ENCODE measurements at regions not wholly inside any gene's neighbourhood (a gene's known extent, or its start where the extent isn't known, plus 50 kb on each side); places are given as distances from the start of the nearest gene placed in this dataset.

DNA sequence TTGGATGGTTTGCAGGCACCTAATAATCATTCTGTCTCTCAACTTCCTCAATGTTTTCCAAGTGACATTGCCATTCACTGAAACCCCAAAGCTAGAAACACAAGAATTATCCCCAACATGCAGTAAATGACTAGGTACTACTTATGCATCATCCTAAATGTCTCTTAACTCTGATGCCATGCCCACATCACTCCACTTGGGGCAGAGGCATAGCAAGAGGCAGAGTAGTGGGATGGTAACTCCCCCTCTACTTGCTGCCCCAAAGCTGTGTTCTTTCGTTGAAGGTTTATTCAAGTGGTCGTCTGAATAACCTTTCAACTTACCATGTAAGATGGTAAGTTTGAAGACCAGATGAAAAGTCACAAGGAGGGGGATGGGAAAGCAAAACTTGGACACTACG is 77.9 kb upstream of the SOX5 start:
- TF ChIP-seq CTCF (IDR thresholded peaks at IDR 0.05; ENCODE audit: unreplicated experiment) = peak; percentile 29
- H3K4me1 Mint-ChIP-seq (ENCODE audit: low read depth) = peaks cover 2% of the 10 kb centered on the region
- H3K27ac Mint-ChIP-seq = peak overlapping the region; percentile 9
- no peaks in the 10 kb centered on the region for H3K27me3 Mint-ChIP-seq
- H3K36me3 Mint-ChIP-seq (ENCODE audit: insufficient read depth) = peaks cover 3% of the 10 kb centered on the region
- no peak overlapping the region for H3K4me3 Mint-ChIP-seq (ENCODE audit: low read depth)
- no peak for DNase-seq (ENCODE audit: low spot score, unreplicated experiment)
- peaks cover 11% of the 10 kb centered on the region for H3K9me3 Mint-ChIP-seq (ENCODE audit: low read depth)

DNA sequence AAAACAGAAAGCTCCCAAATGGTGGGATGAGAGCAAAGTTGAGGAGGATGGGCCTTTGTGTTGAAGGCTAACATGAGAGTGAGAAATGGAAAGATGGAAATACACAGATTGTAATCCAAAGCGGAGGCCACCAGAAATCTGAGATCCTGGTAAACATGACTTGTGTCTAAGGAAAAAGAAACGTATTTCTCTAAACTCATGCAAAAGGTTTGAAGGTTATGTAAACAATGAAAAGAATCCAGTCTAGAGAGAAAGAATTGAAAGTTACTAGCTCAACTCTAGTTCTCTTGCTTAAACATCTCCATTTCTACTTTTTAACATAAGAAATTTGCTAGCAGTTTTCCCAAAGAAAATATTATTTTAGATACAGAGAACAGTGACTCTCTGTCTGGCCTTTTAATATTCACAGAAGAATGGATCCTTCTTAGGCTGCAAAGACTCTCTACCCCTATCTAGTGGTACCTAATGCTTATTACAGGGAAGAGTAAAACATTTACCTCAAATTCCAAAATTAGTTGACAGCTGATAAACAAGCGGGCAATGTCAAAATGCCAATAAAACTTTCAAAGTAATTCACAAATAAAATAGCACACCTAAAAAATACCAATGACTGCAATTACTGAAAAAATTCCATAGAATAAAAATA is 75.8 kb upstream of the SOX5 start:
- Mint-ChIP-seq H3K27ac (no peak overlapping the region), H3K36me3 (ENCODE audit: insufficient read depth) (peaks cover under 1% of the 10 kb centered on the region), H3K27me3 (no peaks in the 10 kb centered on the region), H3K4me1 (ENCODE audit: low read depth) (peaks cover 4% of the 10 kb centered on the region), H3K9me3 (ENCODE audit: low read depth) (peaks cover 8% of the 10 kb centered on the region), H3K4me3 (ENCODE audit: low read depth) (no peak overlapping the region)
- peak; percentile 83 for TF ChIP-seq CTCF (IDR thresholded peaks at IDR 0.05; ENCODE audit: unreplicated experiment)
- DNase-seq (ENCODE audit: low spot score, unreplicated experiment) = no peak

DNA sequence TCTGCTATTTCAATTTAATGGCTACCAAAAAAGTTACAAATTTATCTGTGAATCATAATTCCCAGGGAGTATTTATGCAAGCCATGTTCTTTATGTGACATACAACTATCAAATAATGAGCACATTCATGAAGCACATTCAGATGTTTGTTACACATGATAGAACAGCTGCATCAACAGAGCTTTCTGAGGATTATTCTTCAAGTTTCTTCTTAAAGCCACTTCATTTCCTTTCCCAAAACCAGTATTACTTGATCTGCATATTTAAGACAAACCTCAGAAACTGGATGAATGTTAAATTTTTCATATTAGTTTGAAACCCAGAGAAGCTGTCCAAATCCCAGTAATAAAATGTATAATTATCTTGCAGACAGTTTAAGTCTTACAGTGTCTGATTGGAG is 73.6 kb upstream of the SOX5 start:
- H3K4me3 Mint-ChIP-seq (ENCODE audit: low read depth) = no peak overlapping the region
- H3K27ac Mint-ChIP-seq = no peak overlapping the region
- no peaks in the 10 kb centered on the region for H3K36me3 Mint-ChIP-seq (ENCODE audit: insufficient read depth)
- peaks cover 6% of the 10 kb centered on the region for H3K9me3 Mint-ChIP-seq (ENCODE audit: low read depth)
- DNase-seq (ENCODE audit: low spot score, unreplicated experiment) = no peak
- TF ChIP-seq CTCF (IDR thresholded peaks at IDR 0.05; ENCODE audit: unreplicated experiment) = no peak
- H3K27me3 Mint-ChIP-seq = no peaks in the 10 kb centered on the region
- peaks cover 7% of the 10 kb centered on the region for H3K4me1 Mint-ChIP-seq (ENCODE audit: low read depth)

DNA sequence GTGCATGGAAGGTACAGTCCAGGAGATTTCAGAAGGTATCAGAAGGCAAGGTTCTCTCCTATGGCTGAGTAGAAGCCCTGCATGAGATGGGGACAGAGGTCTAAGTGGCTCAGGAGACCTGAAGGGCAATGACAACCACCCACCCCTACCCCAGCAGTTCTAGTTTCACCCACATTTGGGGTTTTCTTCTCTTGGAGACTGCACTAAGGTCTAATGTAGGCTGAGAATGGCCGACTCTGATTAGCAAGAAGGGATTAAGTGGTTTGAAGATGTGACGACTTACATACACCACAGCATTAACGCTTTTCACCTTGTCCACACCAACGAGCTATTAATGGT is 71.7 kb upstream of the SOX5 start:
- Mint-ChIP-seq H3K9me3 (ENCODE audit: low read depth) (peaks cover 18% of the 10 kb centered on the region), H3K4me3 (ENCODE audit: low read depth) (no peak overlapping the region), H3K27me3 (no peaks in the 10 kb centered on the region), H3K27ac (peak overlapping the region; percentile 22), H3K36me3 (ENCODE audit: insufficient read depth) (no peaks in the 10 kb centered on the region), H3K4me1 (ENCODE audit: low read depth) (peaks cover 7% of the 10 kb centered on the region)
- DNase-seq (ENCODE audit: low spot score, unreplicated experiment) = no peak
- TF ChIP-seq CTCF (IDR thresholded peaks at IDR 0.05; ENCODE audit: unreplicated experiment) = no peak

DNA sequence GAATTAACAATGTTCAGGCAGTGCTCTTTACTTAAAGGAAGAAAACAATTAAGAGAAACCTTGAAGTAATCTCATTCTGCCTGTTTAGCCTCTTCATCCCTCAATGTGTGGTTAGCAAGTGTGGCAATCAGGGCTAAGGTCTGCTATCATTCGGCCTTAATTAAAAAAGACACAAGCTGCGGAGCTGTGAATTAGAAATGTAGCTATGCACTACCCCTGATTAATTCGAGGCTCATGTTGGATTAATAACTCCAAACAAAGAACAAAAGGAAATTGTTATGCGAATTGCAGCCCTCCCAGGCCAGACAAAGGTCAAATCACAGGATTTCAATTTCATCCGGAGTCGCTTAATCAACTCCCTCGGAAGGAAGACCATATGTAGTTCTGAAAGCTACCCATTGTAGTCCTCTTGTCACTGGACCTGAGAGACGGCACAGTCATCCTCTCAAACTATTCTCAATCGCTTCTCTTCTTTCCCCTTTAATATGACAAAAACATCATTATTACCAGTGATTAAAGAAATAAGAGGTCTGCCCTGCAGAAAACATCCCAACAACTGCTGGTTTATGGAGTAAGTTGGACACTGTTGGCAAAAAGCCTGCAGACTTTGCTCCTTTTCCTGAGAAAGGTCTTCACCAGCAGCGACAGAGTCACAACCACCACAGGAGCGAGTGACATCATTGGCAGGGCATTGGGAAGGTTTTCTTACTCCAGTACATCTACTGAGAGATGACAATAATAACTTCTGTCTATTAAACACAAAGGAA is 71.1 kb upstream of the SOX5 start:
- no peak for TF ChIP-seq CTCF (IDR thresholded peaks at IDR 0.05; ENCODE audit: unreplicated experiment)
- Mint-ChIP-seq H3K27me3 (no peaks in the 10 kb centered on the region), H3K4me1 (ENCODE audit: low read depth) (peaks cover 7% of the 10 kb centered on the region), H3K9me3 (ENCODE audit: low read depth) (peaks cover 16% of the 10 kb centered on the region), H3K4me3 (ENCODE audit: low read depth) (no peak overlapping the region), H3K36me3 (ENCODE audit: insufficient read depth) (no peaks in the 10 kb centered on the region), H3K27ac (peak overlapping the region; percentile 22)
- DNase-seq (ENCODE audit: low spot score, unreplicated experiment) = no peak
